Keratinocyte (primary cell): ENCODE measurements at regions not wholly inside any gene's neighbourhood (a gene's known extent, or its start where the extent isn't known, plus 50 kb on each side); places are given as distances from the start of the nearest gene placed in this dataset.

Source experiments
- EZH2 ChIP-seq: IDR thresholded peaks from one replicate; pipeline ENCODE4 v1.6.1; 2012; ENCODE audit warnings: inconsistent platforms, mild to moderate bottlenecking, low read length, moderate library complexity
- TF ChIP-seq, protein P1 (sequence below), 3 experiments: IDR thresholded peaks in 1 of 3; conservative IDR thresholded peaks in 1 of 3; optimal IDR thresholded peaks in 1 of 3; 2 replicates in 2 of 3; 3 replicates in 1 of 3; pipeline versions ENCODE3 to v1.5.1; 2011; ENCODE audit warnings: low read length in 3 of 3, mild to moderate bottlenecking in 3 of 3, moderate library complexity in 2 of 3, control low read depth in 1 of 3, inconsistent platforms in 1 of 3; ENCODE audit not compliant: insufficient read depth in 2 of 3; ENCODE audit errors: extremely low read depth in 1 of 3

DNA sequence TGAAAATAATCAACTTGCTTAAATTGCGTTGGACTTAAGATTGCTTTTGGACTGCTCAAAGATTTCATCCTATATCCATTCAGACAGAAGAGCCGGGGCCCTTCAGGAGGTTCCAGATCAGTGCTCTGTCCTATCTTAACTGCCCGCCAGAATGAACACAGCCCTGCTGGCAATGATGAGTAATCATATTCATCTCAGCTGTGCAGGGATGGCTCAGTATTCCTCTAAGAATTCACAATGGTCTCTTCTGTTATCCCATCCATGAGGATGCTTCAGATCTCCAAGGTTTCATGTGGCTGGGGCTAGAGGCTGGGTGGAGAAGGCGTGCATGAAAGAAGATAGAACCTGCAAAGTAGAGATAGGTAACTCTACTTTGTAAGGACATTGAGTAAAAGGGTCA, 80.0 kb upstream of the NPVF start:
- TF ChIP-seq, protein P1, sequence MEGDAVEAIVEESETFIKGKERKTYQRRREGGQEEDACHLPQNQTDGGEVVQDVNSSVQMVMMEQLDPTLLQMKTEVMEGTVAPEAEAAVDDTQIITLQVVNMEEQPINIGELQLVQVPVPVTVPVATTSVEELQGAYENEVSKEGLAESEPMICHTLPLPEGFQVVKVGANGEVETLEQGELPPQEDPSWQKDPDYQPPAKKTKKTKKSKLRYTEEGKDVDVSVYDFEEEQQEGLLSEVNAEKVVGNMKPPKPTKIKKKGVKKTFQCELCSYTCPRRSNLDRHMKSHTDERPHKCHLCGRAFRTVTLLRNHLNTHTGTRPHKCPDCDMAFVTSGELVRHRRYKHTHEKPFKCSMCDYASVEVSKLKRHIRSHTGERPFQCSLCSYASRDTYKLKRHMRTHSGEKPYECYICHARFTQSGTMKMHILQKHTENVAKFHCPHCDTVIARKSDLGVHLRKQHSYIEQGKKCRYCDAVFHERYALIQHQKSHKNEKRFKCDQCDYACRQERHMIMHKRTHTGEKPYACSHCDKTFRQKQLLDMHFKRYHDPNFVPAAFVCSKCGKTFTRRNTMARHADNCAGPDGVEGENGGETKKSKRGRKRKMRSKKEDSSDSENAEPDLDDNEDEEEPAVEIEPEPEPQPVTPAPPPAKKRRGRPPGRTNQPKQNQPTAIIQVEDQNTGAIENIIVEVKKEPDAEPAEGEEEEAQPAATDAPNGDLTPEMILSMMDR (optimal IDR thresholded peaks at IDR 0.05 in 1 of 3, IDR thresholded peaks at IDR 0.05 in 1 of 3, conservative IDR thresholded peaks at IDR 0.05 in 1 of 3; ENCODE audit: extremely low read depth in 1 of 3, insufficient read depth in 2 of 3, low read length in 3 of 3): no peak
- no peak for TF ChIP-seq EZH2
